ENCODE measurements at regions not wholly inside any gene's neighbourhood (a gene's known extent, or its start where the extent isn't known, plus 50 kb on each side); places are given as distances from the start of the nearest gene placed in this dataset.

GRCh38 chr3:16103472-16103871, 71.0 kb upstream of the GALNT15 start:
- no peak for DNase-seq (ENCODE audit: low read depth in 2 of 2, low spot score in 1 of 2)

- DNase-seq (ENCODE audit: low read depth in 2 of 2, low spot score in 1 of 2) = no peak
These were observed 70.3 kb upstream of the GALNT15 start for GRCh38 chr3:16104156-16104555.

GRCh38 chr3:16106050-16106449, 68.4 kb upstream of the GALNT15 start:
- DNase-seq (ENCODE audit: low read depth in 2 of 2, low spot score in 1 of 2) = no peak

GRCh38 chr3:16108424-16108823, 66.1 kb upstream of the GALNT15 start:
- no peak for DNase-seq (ENCODE audit: low read depth in 2 of 2, low spot score in 1 of 2)

- no peak for DNase-seq (ENCODE audit: low read depth in 2 of 2, low spot score in 1 of 2)
These were observed 64.6 kb upstream of the GALNT15 start for GRCh38 chr3:16109929-16110328.

- no peak for DNase-seq (ENCODE audit: low read depth in 2 of 2, low spot score in 1 of 2)
These were observed 61.5 kb upstream of the GALNT15 start for GRCh38 chr3:16112910-16113504.

GRCh38 chr3:16113704-16114103, 60.8 kb upstream of the GALNT15 start:
- DNase-seq (ENCODE audit: low read depth in 2 of 2, low spot score in 1 of 2) = no peak

- DNase-seq (ENCODE audit: low read depth in 2 of 2, low spot score in 1 of 2) = no peak
These were observed 60.1 kb upstream of the GALNT15 start for GRCh38 chr3:16114429-16114828.

- no peak for DNase-seq (ENCODE audit: low read depth in 2 of 2, low spot score in 1 of 2)
These were observed 59.5 kb upstream of the GALNT15 start for GRCh38 chr3:16114930-16115329.

- DNase-seq (ENCODE audit: low read depth in 2 of 2, low spot score in 1 of 2) = no peak
These were observed 56.1 kb upstream of the GALNT15 start for GRCh38 chr3:16118396-16118795.

- DNase-seq (ENCODE audit: low read depth in 2 of 2, low spot score in 1 of 2) = no peak
These were observed 54.6 kb upstream of the GALNT15 start for GRCh38 chr3:16119887-16120286.

GRCh38 chr3:16121391-16121790, 53.1 kb upstream of the GALNT15 start:
- DNase-seq (ENCODE audit: low read depth in 2 of 2, low spot score in 1 of 2) = no peak

GRCh38 chr3:16122155-16122554, 52.3 kb upstream of the GALNT15 start:
- DNase-seq (ENCODE audit: low read depth in 2 of 2, low spot score in 1 of 2) = no peak

- DNase-seq (ENCODE audit: low read depth in 2 of 2, low spot score in 1 of 2) = no peak
These were observed 51.8 kb upstream of the GALNT15 start for GRCh38 chr3:16122661-16123060.

GRCh38 chr3:16124636-16125035, 49.8 kb upstream of the GALNT15 start:
- DNase-seq (ENCODE audit: low read depth in 2 of 2, low spot score in 1 of 2) = no peak
